H9 (cell line): ENCODE measurements at regions not wholly inside any gene's neighbourhood (a gene's known extent, or its start where the extent isn't known, plus 50 kb on each side); places are given as distances from the start of the nearest gene placed in this dataset.

Experiments used
- DNase-seq: peaks from one replicate; pipeline ENCODE4 v3.0.0-alpha.2; 2017
- H2AFZ ChIP-seq: one replicate; pipeline ENCODE4 v1.6.1; 2013; ENCODE audit warnings: mild to moderate bottlenecking, low read length, control low read depth, moderate library complexity
- H2AK5ac ChIP-seq: 2 replicates; pipeline ENCODE4 v1.6.1; 2013; ENCODE audit warnings: low read length, control low read depth, mixed read lengths; ENCODE audit not compliant: insufficient read length
- H2BK120ac ChIP-seq: one replicate; pipeline ENCODE4 v1.6.1; 2013; ENCODE audit warnings: low read depth, mild to moderate bottlenecking, low read length, control low read depth, inconsistent platforms; ENCODE audit not compliant: poor library complexity, severe bottlenecking
- H2BK12ac ChIP-seq: 2 replicates; pipeline ENCODE4 v1.6.1; 2013; ENCODE audit warnings: low read length, control low read depth, mixed read lengths, low read depth; ENCODE audit not compliant: insufficient read length
- H2BK15ac ChIP-seq: 2 replicates; pipeline ENCODE4 v1.6.1; 2013; ENCODE audit warnings: low read depth, low read length, control low read depth
- H2BK20ac ChIP-seq: one replicate; pipeline ENCODE4 v1.6.1; 2013; ENCODE audit warnings: low read depth, mild to moderate bottlenecking, low read length, control low read depth, inconsistent platforms; ENCODE audit not compliant: poor library complexity, severe bottlenecking
- H2BK5ac ChIP-seq: 2 replicates; pipeline ENCODE4 v1.6.1; 2013; ENCODE audit warnings: low read length, control low read depth, mixed read lengths; ENCODE audit not compliant: insufficient read length
- H3K14ac ChIP-seq: 2 replicates; pipeline ENCODE4 v1.6.1; 2013; ENCODE audit warnings: low read length, control low read depth; ENCODE audit not compliant: insufficient read depth
- H3K18ac ChIP-seq: 2 replicates; pipeline ENCODE4 v1.6.1; 2013; ENCODE audit warnings: low read depth, mild to moderate bottlenecking, mixed read lengths, low read length, control low read depth; ENCODE audit not compliant: insufficient read length
- H3K23ac ChIP-seq: 2 replicates; pipeline ENCODE4 v1.6.1; 2013; ENCODE audit warnings: low read length, control low read depth, mixed read lengths, low read depth; ENCODE audit not compliant: insufficient read length
- H3K23me2 ChIP-seq: 2 replicates; pipeline ENCODE4 v1.6.1; 2013; ENCODE audit warnings: low read depth, mild to moderate bottlenecking, mixed read lengths, low read length, control low read depth; ENCODE audit not compliant: insufficient read length, poor library complexity, severe bottlenecking
- H3K27ac ChIP-seq: 2 replicates; pipeline ENCODE4 v1.5.1; 2013; ENCODE audit warnings: low read length, control low read depth, mixed read lengths, low read depth; ENCODE audit not compliant: insufficient read length
- H3K27me3 ChIP-seq: 2 replicates; pipeline ENCODE4 v1.6.1; 2013; ENCODE audit warnings: low read length, control low read depth, inconsistent platforms; ENCODE audit not compliant: insufficient read depth
- H3K4ac ChIP-seq: 2 replicates; pipeline ENCODE4 v1.6.1; 2013; ENCODE audit warnings: low read depth, mild to moderate bottlenecking, control low read depth, inconsistent platforms, low read length, moderate library complexity
- H3K4me1 ChIP-seq: 2 replicates; pipeline ENCODE4 v1.6.1; 2013; ENCODE audit warnings: low read length, control low read depth, inconsistent platforms; ENCODE audit not compliant: insufficient read depth
- H3K4me2 ChIP-seq: 2 replicates; pipeline ENCODE4 v1.6.1; 2013; ENCODE audit warnings: low read length, control low read depth, mixed read lengths; ENCODE audit not compliant: insufficient read length, insufficient read depth
- H3K56ac ChIP-seq: 2 replicates; pipeline ENCODE4 v1.6.1; 2013; ENCODE audit warnings: low read depth, mild to moderate bottlenecking, mixed read lengths, low read length, control low read depth; ENCODE audit not compliant: insufficient read length
- H3K79me1 ChIP-seq: 2 replicates; pipeline ENCODE4 v1.6.1; 2013; ENCODE audit warnings: low read depth, mild to moderate bottlenecking, moderate library complexity, low read length, control low read depth, inconsistent platforms; ENCODE audit not compliant: insufficient read depth, poor library complexity, severe bottlenecking
- H3K79me2 ChIP-seq: 2 replicates; pipeline ENCODE4 v1.6.1; 2013; ENCODE audit warnings: low read length, control low read depth, inconsistent platforms; ENCODE audit not compliant: insufficient read depth
- H3K9ac ChIP-seq: 2 replicates; pipeline ENCODE4 v1.6.1; 2013; ENCODE audit warnings: low read length, control low read depth, mixed read lengths; ENCODE audit not compliant: insufficient read length; ENCODE audit errors: extremely low read depth
- H3K9me3 ChIP-seq: one replicate; pipeline ENCODE4 v1.6.1; 2013; ENCODE audit warnings: low read depth, low read length, inconsistent platforms; ENCODE audit not compliant: control insufficient read depth
- H3T11ph ChIP-seq: one replicate; pipeline ENCODE4 v1.6.1; 2013; ENCODE audit warnings: mild to moderate bottlenecking, low read length, control low read depth, inconsistent platforms
- H4K20me1 ChIP-seq: one replicate; pipeline ENCODE4 v1.6.1; 2013; ENCODE audit not compliant: control insufficient read depth, insufficient read length, insufficient read depth
- H4K5ac ChIP-seq: 2 replicates; pipeline ENCODE4 v1.6.1; 2013; ENCODE audit warnings: low read depth, mild to moderate bottlenecking, mixed read lengths, low read length, control low read depth; ENCODE audit not compliant: insufficient read length
- H4K8ac ChIP-seq: replicated peaks from 2 replicates; pipeline ENCODE4 v1.6.1; 2013; ENCODE audit warnings: low read length, control low read depth, mixed read lengths, low read depth; ENCODE audit not compliant: insufficient read length
- H4K91ac ChIP-seq: 2 replicates; pipeline ENCODE4 v1.6.1; 2013; ENCODE audit warnings: low read depth, mild to moderate bottlenecking, moderate library complexity, mixed read lengths, low read length, control low read depth; ENCODE audit not compliant: insufficient read length
- H3K27ac Mint-ChIP-seq, 3 experiments: 2 replicates in 2 of 3; 3 replicates in 1 of 3; pipeline ENCODE4 v1.8.0; 2020 to 2021; ENCODE audit warnings: mixed read lengths in 3 of 3, mild to moderate bottlenecking in 1 of 3, moderate library complexity in 1 of 3
- H3K27me3 Mint-ChIP-seq: 2 replicates; pipeline ENCODE4 v1.8.0; 2021; ENCODE audit warnings: low read depth, mild to moderate bottlenecking, moderate library complexity, mixed read lengths
- H3K36me3 Mint-ChIP-seq, 3 experiments: 2 replicates in 2 of 3; 3 replicates in 1 of 3; pipeline ENCODE4 v1.8.0; 2020 to 2021; ENCODE audit warnings: low read depth in 3 of 3, mixed read lengths in 3 of 3; ENCODE audit not compliant: insufficient read depth in 1 of 3
- H3K4me1 Mint-ChIP-seq, 2 experiments: 2 replicates each; pipeline ENCODE4 v1.8.0; 2020; ENCODE audit warnings: mixed read lengths in 2 of 2
- H3K4me3 Mint-ChIP-seq, 2 experiments: 2 replicates in 1 of 2; 3 replicates in 1 of 2; pipeline ENCODE4 v1.8.0; 2020 to 2021; ENCODE audit warnings: mild to moderate bottlenecking in 2 of 2, mixed read lengths in 2 of 2, moderate library complexity in 1 of 2
- H3K9me3 Mint-ChIP-seq, 2 experiments: 2 replicates in 1 of 2; 3 replicates in 1 of 2; pipeline ENCODE4 v1.8.0; 2020; ENCODE audit warnings: mild to moderate bottlenecking in 2 of 2, mixed read lengths in 2 of 2, moderate library complexity in 1 of 2
- WGBS: extraction: QIAGEN DNeasy Blood & Tissue Kit; methylation state at CpG from one replicate; pipeline ENCODE4 v1.1.7; 2013; ENCODE audit warnings: missing lambda C conversion rate, low lambda C conversion rate, mixed read lengths; ENCODE audit not compliant: insufficient read length; ENCODE audit errors: extremely low coverage; 5-methylcytosine and 5-hydroxymethylcytosine counted together
- TF ChIP-seq, protein P1 (sequence below): fragments of 200-600 bp; sonication (generic); conservative IDR thresholded peaks from 3 replicates; pipeline ENCODE4 v1.8.0; 2021; ENCODE audit warnings: antibody characterized with exemption, mild to moderate bottlenecking

DNA sequence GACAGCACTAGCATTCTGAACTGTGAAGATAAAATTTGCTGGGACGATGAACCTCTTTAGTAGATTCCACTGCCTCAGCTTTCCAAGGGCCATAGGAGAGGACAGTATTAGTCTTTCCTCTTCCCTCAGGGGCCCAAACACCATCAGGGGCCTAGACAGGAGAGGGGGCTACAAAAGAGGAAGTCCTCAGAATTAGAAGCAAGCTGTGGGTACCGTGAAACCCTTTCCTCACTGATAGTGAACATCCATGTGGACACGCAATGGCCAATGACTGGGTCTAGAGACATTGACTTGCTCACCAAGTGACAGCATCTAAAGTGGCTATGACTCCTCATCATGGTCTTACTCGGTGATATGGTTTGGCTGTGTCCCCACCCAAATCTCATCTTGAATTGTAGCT lies 68.1 kb upstream of the UST start:
- no peak overlapping the region for H2BK5ac ChIP-seq
- no peak for DNase-seq
- no CpG with 5 or more reads among the region's 4 CpGs for WGBS
- H3K4ac ChIP-seq, result no peak overlapping the region
- Mint-ChIP-seq H3K27ac (peak overlapping the region in 1 of 3 experiments; percentile 24; a peak in 1 of 7 replicates), H3K36me3 (peaks cover 0 to 5% (median 0%) of the 10 kb centered on the region in 3 experiments; a peak in 2 of 7 replicates), H3K4me1 (no peaks in the 10 kb centered on the region), H3K4me3 (no peak overlapping the region), H3K9me3 (peaks cover 0 to 4% of the 10 kb centered on the region in 2 experiments; a peak in 2 of 5 replicates), H3K27me3 (no peaks in the 10 kb centered on the region; the same call in 1 of the 2 replicates)
- no peak overlapping the region for H3K9ac ChIP-seq
- TF ChIP-seq, protein P1, sequence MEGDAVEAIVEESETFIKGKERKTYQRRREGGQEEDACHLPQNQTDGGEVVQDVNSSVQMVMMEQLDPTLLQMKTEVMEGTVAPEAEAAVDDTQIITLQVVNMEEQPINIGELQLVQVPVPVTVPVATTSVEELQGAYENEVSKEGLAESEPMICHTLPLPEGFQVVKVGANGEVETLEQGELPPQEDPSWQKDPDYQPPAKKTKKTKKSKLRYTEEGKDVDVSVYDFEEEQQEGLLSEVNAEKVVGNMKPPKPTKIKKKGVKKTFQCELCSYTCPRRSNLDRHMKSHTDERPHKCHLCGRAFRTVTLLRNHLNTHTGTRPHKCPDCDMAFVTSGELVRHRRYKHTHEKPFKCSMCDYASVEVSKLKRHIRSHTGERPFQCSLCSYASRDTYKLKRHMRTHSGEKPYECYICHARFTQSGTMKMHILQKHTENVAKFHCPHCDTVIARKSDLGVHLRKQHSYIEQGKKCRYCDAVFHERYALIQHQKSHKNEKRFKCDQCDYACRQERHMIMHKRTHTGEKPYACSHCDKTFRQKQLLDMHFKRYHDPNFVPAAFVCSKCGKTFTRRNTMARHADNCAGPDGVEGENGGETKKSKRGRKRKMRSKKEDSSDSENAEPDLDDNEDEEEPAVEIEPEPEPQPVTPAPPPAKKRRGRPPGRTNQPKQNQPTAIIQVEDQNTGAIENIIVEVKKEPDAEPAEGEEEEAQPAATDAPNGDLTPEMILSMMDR, result no peak
- H3K4me2 ChIP-seq, result no peak overlapping the region
- no peak overlapping the region for H4K5ac ChIP-seq
- H3K18ac ChIP-seq, result no peak overlapping the region
- H4K20me1 ChIP-seq, result no peaks in the 10 kb centered on the region
- no peak overlapping the region for H3T11ph ChIP-seq
- no peak overlapping the region for H4K8ac ChIP-seq
- no peak overlapping the region for H3K14ac ChIP-seq
- no peaks in the 10 kb centered on the region for H3K27me3 ChIP-seq
- no peaks in the 10 kb centered on the region for H3K9me3 ChIP-seq
- H3K23ac ChIP-seq, result no peak overlapping the region
- no peak overlapping the region for H2BK120ac ChIP-seq
- no peak overlapping the region for H3K56ac ChIP-seq
- no peaks in the 10 kb centered on the region for H3K79me1 ChIP-seq
- no peak overlapping the region for H2BK12ac ChIP-seq
- H2AFZ ChIP-seq, result no peak overlapping the region
- H3K27ac ChIP-seq, result no peak overlapping the region
- H3K79me2 ChIP-seq, result no peaks in the 10 kb centered on the region
- no peak overlapping the region for H2BK20ac ChIP-seq
- no peak overlapping the region for H2AK5ac ChIP-seq
- no peak overlapping the region for H4K91ac ChIP-seq
- H3K4me1 ChIP-seq, result no peaks in the 10 kb centered on the region
- H3K23me2 ChIP-seq, result no peaks in the 10 kb centered on the region
- no peak overlapping the region for H2BK15ac ChIP-seq
